ENCODE measurements at regions not wholly inside any gene's neighbourhood (a gene's known extent, or its start where the extent isn't known, plus 50 kb on each side); places are given as distances from the start of the nearest gene placed in this dataset.

DNA sequence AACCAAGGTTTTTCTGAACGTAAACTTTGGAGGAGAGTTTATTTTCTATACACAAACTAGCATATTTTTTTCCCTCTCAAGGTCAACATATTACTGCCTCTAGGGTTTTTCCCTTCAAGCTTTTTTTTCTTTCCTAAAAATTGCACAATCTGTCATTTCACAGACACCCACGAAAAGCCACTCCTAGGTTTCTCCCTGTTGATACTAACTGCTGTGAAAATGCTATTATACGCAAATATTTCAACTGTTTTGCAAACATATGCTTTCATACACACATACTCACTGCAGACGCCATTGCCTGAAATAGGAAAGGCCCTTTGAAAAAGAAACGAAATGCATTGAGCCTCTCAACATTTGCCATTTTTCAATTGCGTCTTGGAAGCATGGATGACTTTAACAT, 333.0 kb downstream of the CD83 start:
- TF ChIP-seq RBAK (tag by site-specific recombination; IDR thresholded peaks at IDR 0.05) (no peak), WT1 (tag by site-specific recombination; IDR thresholded peaks at IDR 0.05) (0 out of 2 replicates have a peak, but pooled peaks have one; percentile 8)
- POLR2A ChIA-PET = no interaction called here
- Histone ChIP-seq H3K9me3 (ENCODE audit: control insufficient read depth, insufficient read depth, low read depth, low read length) (no peaks in the 10 kb centered on the region), H3K4me3 (ENCODE audit: low read depth, low read length) (no peak overlapping the region), H3K36me3 (ENCODE audit: control insufficient read depth in 2 of 2, insufficient read depth in 1 of 2, low read length in 2 of 2) (no peaks in the 10 kb centered on the region), H3K4me1 (ENCODE audit: control insufficient read depth, insufficient read depth, low read length) (peaks cover 4% of the 10 kb centered on the region; the same call in 1 of the 2 replicates), H3K27ac (ENCODE audit: extremely low read depth, low read depth, low read length) (no peak overlapping the region)
- CTCF ChIA-PET = no interaction called here

DNA sequence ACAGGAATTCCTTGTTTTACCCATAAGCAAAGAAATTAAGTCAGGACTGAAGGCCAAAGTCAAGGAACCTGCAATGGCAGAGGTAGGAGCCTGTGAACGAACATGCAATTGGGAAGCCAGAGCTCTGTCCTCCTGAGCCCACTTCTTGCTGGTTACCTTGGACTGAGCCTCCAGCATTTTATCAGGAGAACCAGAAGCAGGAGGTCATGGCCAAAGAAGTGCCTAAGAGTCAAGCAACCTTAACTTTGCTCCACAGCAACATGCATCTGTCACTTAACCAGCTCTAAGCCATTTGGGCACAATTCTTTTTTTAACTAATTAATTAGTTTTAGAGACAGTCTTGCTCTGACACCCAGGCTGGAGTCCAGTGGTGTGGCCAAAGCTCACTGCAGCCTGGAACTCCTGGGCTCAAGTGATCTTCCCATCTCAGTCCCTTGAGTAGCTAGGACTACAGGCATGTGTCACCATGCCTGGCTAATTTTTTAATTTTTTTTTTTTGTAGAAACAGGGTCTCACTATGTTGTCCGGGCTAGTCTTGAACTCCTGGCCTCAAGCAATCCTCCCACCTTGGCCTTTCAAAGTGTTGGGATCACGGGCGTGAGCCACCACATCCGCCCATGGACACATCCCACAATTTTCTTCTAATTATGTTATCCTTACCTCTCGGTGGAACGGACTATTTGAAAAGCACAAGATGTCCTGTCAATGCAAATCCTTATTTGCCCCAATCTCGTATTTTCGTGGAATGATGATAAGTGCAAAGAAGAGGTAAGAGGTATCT, 334.2 kb downstream of the CD83 start:
- no peak for TF ChIP-seq SALL2 (tag by site-specific recombination; IDR thresholded peaks at IDR 0.05; ENCODE audit: borderline replicate concordance)
- 0 out of 2 replicates have a peak, but pooled peaks have one; percentile 25 for TF ChIP-seq ZFHX2 (tag by site-specific recombination; conservative IDR thresholded peaks at IDR 0.05)
- Histone ChIP-seq H3K36me3 (ENCODE audit: control insufficient read depth in 2 of 2, insufficient read depth in 1 of 2, low read length in 2 of 2) (no peaks in the 10 kb centered on the region), H3K4me1 (ENCODE audit: control insufficient read depth, insufficient read depth, low read length) (peaks cover 4% of the 10 kb centered on the region; the same call in 1 of the 2 replicates), H3K4me3 (ENCODE audit: low read depth, low read length) (no peak overlapping the region), H3K27ac (ENCODE audit: extremely low read depth, low read depth, low read length) (no peak overlapping the region), H3K9me3 (ENCODE audit: control insufficient read depth, insufficient read depth, low read depth, low read length) (no peaks in the 10 kb centered on the region)
- ChIA-PET POLR2A (no interaction called here), CTCF (interaction anchor here (0.7 to 0.9 kb wide), 3 partner anchors 10 to 19 kb away, joined by 3 to 5 read pairs (median 3); no protein-coding TSS in a partner anchor)

DNA sequence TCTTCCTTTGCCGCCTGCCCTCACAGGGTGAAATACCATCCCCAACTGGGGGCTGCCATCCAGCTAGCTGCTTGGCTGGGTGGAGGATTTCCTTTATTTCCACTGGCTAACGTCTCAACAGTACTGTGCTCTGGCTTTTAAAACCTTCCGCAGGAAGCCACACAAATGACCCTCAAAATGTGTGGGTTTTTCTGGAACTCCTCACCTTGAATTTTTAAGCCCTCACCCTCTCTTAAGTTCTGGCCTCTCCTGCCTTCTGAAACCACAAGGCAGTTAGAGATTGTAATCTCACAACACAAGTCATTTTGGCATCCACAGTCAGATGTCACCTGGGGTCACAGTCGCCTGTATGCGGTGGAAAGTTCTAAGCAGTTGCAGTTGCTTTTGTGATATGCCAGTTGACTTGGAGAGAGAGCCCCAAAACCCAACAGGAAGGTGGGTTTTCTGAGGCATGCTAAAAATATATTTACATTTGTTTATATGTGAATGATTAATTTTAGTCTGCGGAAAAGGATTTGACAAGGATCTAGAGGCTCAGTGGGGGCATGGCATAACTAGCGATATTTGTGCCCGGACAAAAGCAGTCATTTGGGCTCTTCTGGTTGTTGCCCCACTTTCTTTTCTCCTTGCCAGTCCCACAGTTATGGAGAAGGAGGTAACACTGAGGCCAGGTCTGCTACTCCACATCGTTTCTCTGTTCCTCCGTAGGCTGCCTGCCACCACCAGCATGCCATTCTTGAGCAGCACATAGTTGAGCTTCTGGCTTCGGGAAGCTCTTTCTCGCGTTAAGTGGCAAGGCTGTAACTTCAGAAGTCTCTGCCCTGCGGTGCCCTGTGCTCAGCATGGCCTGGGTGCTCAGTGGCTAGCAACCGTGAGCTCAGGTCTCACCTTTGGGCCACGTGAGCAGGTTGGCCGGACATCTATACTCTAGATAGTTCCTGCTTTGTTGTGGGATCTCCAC, 335.3 kb downstream of the CD83 start:
- no peaks in the 10 kb centered on the region for H3K9me3 ChIP-seq (ENCODE audit: control insufficient read depth, insufficient read depth, low read depth, low read length)
- H3K36me3 ChIP-seq (ENCODE audit: control insufficient read depth in 2 of 2, insufficient read depth in 1 of 2, low read length in 2 of 2) = no peaks in the 10 kb centered on the region
- no peak overlapping the region for H3K27ac ChIP-seq (ENCODE audit: extremely low read depth, low read depth, low read length)
- CTCF ChIA-PET = interaction anchor here (0.9 kb wide), 1 partner anchor 11 kb away, joined by 5 read pairs; no protein-coding TSS in a partner anchor
- POLR2A ChIA-PET = no interaction called here
- H3K4me1 ChIP-seq (ENCODE audit: control insufficient read depth, insufficient read depth, low read length) = peaks cover 4% of the 10 kb centered on the region; the same call in 1 of the 2 replicates
- TF ChIP-seq ZNF404 (tag by site-specific recombination; IDR thresholded peaks at IDR 0.05) = no peak
- TF ChIP-seq, protein P1, sequence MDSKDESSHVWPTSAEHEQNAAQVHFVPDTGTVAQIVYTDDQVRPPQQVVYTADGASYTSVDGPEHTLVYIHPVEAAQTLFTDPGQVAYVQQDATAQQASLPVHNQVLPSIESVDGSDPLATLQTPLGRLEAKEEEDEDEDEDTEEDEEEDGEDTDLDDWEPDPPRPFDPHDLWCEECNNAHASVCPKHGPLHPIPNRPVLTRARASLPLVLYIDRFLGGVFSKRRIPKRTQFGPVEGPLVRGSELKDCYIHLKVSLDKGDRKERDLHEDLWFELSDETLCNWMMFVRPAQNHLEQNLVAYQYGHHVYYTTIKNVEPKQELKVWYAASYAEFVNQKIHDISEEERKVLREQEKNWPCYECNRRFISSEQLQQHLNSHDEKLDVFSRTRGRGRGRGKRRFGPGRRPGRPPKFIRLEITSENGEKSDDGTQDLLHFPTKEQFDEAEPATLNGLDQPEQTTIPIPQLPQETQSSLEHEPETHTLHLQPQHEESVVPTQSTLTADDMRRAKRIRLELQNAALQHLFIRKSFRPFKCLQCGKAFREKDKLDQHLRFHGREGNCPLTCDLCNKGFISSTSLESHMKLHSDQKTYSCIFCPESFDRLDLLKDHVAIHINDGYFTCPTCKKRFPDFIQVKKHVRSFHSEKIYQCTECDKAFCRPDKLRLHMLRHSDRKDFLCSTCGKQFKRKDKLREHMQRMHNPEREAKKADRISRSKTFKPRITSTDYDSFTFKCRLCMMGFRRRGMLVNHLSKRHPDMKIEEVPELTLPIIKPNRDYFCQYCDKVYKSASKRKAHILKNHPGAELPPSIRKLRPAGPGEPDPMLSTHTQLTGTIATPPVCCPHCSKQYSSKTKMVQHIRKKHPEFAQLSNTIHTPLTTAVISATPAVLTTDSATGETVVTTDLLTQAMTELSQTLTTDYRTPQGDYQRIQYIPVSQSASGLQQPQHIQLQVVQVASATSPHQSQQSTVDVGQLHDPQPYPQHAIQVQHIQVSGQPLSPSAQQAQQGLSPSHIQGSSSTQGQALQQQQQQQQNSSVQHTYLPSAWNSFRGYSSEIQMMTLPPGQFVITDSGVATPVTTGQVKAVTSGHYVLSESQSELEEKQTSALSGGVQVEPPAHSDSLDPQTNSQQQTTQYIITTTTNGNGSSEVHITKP (tag by site-specific recombination; IDR thresholded peaks at IDR 0.05) = peak; percentile 56
- TF ChIP-seq SCRT1 (tag by site-specific recombination; IDR thresholded peaks at IDR 0.05; ENCODE audit: borderline replicate concordance) = no peak
- no peak for TF ChIP-seq ZNF416 (tag by site-specific recombination; IDR thresholded peaks at IDR 0.05)
- TF ChIP-seq ZNF548 (tag by site-specific recombination; IDR thresholded peaks at IDR 0.05) = no peak
- no peak for TF ChIP-seq ZNF341 (tag by site-specific recombination; IDR thresholded peaks at IDR 0.05; ENCODE audit: low read depth)
- no peak for TF ChIP-seq ZNF423 (tag by site-specific recombination; IDR thresholded peaks at IDR 0.05)
- TF ChIP-seq ZSCAN30 (tag by site-specific recombination; IDR thresholded peaks at IDR 0.05) = no peak
- H3K4me3 ChIP-seq (ENCODE audit: low read depth, low read length) = no peak overlapping the region
